ENCODE measurements at regions not wholly inside any gene's neighbourhood (a gene's known extent, or its start where the extent isn't known, plus 50 kb on each side); places are given as distances from the start of the nearest gene placed in this dataset.

- no peak for TF ChIP-seq MAX (CRISPR knock-in tag; IDR thresholded peaks at IDR 0.05)
- no peak for TF ChIP-seq ZNF671 (CRISPR knock-in tag; IDR thresholded peaks at IDR 0.05)
- TF ChIP-seq, protein P1, sequence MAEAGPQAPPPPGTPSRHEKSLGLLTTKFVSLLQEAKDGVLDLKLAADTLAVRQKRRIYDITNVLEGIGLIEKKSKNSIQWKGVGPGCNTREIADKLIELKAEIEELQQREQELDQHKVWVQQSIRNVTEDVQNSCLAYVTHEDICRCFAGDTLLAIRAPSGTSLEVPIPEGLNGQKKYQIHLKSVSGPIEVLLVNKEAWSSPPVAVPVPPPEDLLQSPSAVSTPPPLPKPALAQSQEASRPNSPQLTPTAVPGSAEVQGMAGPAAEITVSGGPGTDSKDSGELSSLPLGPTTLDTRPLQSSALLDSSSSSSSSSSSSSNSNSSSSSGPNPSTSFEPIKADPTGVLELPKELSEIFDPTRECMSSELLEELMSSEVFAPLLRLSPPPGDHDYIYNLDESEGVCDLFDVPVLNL (CRISPR knock-in tag; IDR thresholded peaks at IDR 0.05; ENCODE audit: borderline replicate concordance, low read depth), result no peak
- TF ChIP-seq FOXJ3 (CRISPR knock-in tag; IDR thresholded peaks at IDR 0.05; ENCODE audit: borderline replicate concordance), result no peak
- no peak for TF ChIP-seq ZNF512 (CRISPR knock-in tag; IDR thresholded peaks at IDR 0.05; ENCODE audit: borderline replicate concordance)
Measured at GRCh38 chr6:145497006-145497405, 238.3 kb downstream of the EPM2A start (continued).

DNA sequence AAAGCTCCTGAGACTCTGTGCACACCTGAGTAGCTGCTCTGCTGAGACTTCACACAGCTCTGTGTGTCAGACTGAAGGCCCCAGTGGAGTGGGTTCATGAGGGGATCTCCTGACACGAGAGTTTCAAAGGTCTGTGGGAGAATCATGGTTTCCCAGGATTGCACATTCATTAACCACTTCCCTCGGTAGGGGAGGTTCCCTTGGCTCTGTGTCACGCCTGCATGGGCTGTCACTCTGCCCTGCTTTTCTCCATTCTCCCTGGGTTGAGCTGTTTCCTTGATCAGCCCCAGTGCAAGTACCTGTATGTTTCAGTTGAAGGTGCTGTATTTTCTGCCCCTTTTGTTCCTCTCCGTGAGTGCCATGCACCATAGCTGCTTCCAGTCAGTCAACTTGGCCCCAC lies 236.9 kb downstream of the EPM2A start:
- H3K36me3 Mint-ChIP-seq, result peaks cover 2% of the 10 kb centered on the region; the same call in 1 of the 2 replicates
- CTCF ChIA-PET, result interaction anchor here (1.0 kb wide), 1 partner anchor 135 kb away, joined by 3 read pairs; no protein-coding TSS in a partner anchor
- peaks cover 20% of the 10 kb centered on the region for H3K9me3 Mint-ChIP-seq
- DNase-seq (ENCODE audit: low spot score) (no peak), ATAC-seq (no peak)
- no peaks in the 10 kb centered on the region for H3K4me1 Mint-ChIP-seq
- POLR2A ChIA-PET, result no interaction called here
- H3K4me3 Mint-ChIP-seq, result no peak overlapping the region
- peaks cover 10% of the 10 kb centered on the region for H3K27me3 Mint-ChIP-seq (ENCODE audit: low read depth)
- no peak overlapping the region for H3K27ac Mint-ChIP-seq
- no peak for TF ChIP-seq SMAD3 (CRISPR knock-in tag; IDR thresholded peaks at IDR 0.05; ENCODE audit: borderline replicate concordance)
- TF ChIP-seq ZNF138 (CRISPR knock-in tag; conservative IDR thresholded peaks at IDR 0.05), result no peak
- TF ChIP-seq NR2C2 (CRISPR knock-in tag; IDR thresholded peaks at IDR 0.05), result no peak
- TF ChIP-seq MAX (CRISPR knock-in tag; IDR thresholded peaks at IDR 0.05), result no peak
- TF ChIP-seq, protein P2, sequence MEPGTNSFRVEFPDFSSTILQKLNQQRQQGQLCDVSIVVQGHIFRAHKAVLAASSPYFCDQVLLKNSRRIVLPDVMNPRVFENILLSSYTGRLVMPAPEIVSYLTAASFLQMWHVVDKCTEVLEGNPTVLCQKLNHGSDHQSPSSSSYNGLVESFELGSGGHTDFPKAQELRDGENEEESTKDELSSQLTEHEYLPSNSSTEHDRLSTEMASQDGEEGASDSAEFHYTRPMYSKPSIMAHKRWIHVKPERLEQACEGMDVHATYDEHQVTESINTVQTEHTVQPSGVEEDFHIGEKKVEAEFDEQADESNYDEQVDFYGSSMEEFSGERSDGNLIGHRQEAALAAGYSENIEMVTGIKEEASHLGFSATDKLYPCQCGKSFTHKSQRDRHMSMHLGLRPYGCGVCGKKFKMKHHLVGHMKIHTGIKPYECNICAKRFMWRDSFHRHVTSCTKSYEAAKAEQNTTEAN (CRISPR knock-in tag; IDR thresholded peaks at IDR 0.05), result no peak
- TF ChIP-seq HMGXB4 (CRISPR knock-in tag; IDR thresholded peaks at IDR 0.05), result no peak
- TF ChIP-seq ZNF232 (CRISPR knock-in tag; IDR thresholded peaks at IDR 0.05), result no peak
- TF ChIP-seq, protein P3, sequence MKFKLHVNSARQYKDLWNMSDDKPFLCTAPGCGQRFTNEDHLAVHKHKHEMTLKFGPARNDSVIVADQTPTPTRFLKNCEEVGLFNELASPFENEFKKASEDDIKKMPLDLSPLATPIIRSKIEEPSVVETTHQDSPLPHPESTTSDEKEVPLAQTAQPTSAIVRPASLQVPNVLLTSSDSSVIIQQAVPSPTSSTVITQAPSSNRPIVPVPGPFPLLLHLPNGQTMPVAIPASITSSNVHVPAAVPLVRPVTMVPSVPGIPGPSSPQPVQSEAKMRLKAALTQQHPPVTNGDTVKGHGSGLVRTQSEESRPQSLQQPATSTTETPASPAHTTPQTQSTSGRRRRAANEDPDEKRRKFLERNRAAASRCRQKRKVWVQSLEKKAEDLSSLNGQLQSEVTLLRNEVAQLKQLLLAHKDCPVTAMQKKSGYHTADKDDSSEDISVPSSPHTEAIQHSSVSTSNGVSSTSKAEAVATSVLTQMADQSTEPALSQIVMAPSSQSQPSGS (CRISPR knock-in tag; IDR thresholded peaks at IDR 0.05; ENCODE audit: borderline replicate concordance, low read depth), result no peak
- TF ChIP-seq ZNF532 (CRISPR knock-in tag; IDR thresholded peaks at IDR 0.05; ENCODE audit: borderline replicate concordance), result no peak
- TF ChIP-seq ZNF423 (CRISPR knock-in tag; IDR thresholded peaks at IDR 0.05), result no peak
- no peak for TF ChIP-seq FOXK1 (CRISPR knock-in tag; IDR thresholded peaks at IDR 0.05)
- TF ChIP-seq SP1 (CRISPR knock-in tag; conservative IDR thresholded peaks at IDR 0.05), result no peak
- TF ChIP-seq, protein P4, sequence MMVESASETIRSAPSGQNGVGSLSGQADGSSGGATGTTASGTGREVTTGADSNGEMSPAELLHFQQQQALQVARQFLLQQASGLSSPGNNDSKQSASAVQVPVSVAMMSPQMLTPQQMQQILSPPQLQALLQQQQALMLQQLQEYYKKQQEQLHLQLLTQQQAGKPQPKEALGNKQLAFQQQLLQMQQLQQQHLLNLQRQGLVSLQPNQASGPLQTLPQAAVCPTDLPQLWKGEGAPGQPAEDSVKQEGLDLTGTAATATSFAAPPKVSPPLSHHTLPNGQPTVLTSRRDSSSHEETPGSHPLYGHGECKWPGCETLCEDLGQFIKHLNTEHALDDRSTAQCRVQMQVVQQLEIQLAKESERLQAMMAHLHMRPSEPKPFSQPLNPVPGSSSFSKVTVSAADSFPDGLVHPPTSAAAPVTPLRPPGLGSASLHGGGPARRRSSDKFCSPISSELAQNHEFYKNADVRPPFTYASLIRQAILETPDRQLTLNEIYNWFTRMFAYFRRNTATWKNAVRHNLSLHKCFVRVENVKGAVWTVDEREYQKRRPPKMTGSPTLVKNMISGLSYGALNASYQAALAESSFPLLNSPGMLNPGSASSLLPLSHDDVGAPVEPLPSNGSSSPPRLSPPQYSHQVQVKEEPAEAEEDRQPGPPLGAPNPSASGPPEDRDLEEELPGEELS (CRISPR knock-in tag; IDR thresholded peaks at IDR 0.05), result no peak
- TF ChIP-seq, protein P5, sequence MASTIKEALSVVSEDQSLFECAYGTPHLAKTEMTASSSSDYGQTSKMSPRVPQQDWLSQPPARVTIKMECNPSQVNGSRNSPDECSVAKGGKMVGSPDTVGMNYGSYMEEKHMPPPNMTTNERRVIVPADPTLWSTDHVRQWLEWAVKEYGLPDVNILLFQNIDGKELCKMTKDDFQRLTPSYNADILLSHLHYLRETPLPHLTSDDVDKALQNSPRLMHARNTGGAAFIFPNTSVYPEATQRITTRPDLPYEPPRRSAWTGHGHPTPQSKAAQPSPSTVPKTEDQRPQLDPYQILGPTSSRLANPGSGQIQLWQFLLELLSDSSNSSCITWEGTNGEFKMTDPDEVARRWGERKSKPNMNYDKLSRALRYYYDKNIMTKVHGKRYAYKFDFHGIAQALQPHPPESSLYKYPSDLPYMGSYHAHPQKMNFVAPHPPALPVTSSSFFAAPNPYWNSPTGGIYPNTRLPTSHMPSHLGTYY (CRISPR knock-in tag; IDR thresholded peaks at IDR 0.05), result no peak
- no peak for TF ChIP-seq HMGA2 (CRISPR knock-in tag; IDR thresholded peaks at IDR 0.05)
- TF ChIP-seq JAZF1 (CRISPR knock-in tag; IDR thresholded peaks at IDR 0.05), result no peak
- TF ChIP-seq KAT7 (CRISPR knock-in tag; IDR thresholded peaks at IDR 0.05; ENCODE audit: borderline replicate concordance), result no peak

Measured in WTC11 (cell line).